Hypothalamus (tissue), 51 donors: ENCODE measurements at regions not wholly inside any gene's neighbourhood (a gene's known extent, or its start where the extent isn't known, plus 50 kb on each side); places are given as distances from the start of the nearest gene placed in this dataset.
A peak's percentile ranks its signal among the peaks of the same experiment; 100 is the strongest.
"Not testable (repeated sequence)": the region's sequence is repeated elsewhere in the genome, so short reads cannot be mapped to it uniquely, and the experiment has no call there.

Experiments used
- DNase-seq, 51 donors: peaks; one replicate each; lab custom pipeline; 2025; lab: John Stamatoyannopoulos, UW

GRCh38 chr9:86508208-86508903 lies 154.1 kb upstream of the TUT7 start:
- no peak for DNase-seq

GRCh38 chr9:86507212-86507630 lies 153.0 kb upstream of the TUT7 start:
- DNase-seq: no peak

- DNase-seq: no peak
Measured at GRCh38 chr9:86503942-86504341, 149.7 kb upstream of the TUT7 start.

- no peak for DNase-seq
Measured at GRCh38 chr9:86503314-86503713, 149.1 kb upstream of the TUT7 start.

- DNase-seq: no peak
Measured at GRCh38 chr9:86500667-86501435, 146.6 kb upstream of the TUT7 start.

GRCh38 chr9:86500031-86500430 lies 145.8 kb upstream of the TUT7 start:
- DNase-seq: no peak

- no peak for DNase-seq
Measured at GRCh38 chr9:86494644-86495111, 140.5 kb upstream of the TUT7 start.

- DNase-seq: no peak
Measured at GRCh38 chr9:86491468-86492266, 137.5 kb upstream of the TUT7 start.

GRCh38 chr9:86488794-86489193 lies 134.6 kb upstream of the TUT7 start:
- DNase-seq: no peak

GRCh38 chr9:86488345-86488744 lies 134.1 kb upstream of the TUT7 start:
- DNase-seq: no peak

- DNase-seq: no peak
Measured at GRCh38 chr9:86487838-86488233, 133.6 kb upstream of the TUT7 start.

GRCh38 chr9:86486891-86487837 lies 133.0 kb upstream of the TUT7 start:
- DNase-seq: peak in 2 of 51 donors; percentile 8 to 57

- no peak for DNase-seq
Measured at GRCh38 chr9:86485359-86485758, 131.1 kb upstream of the TUT7 start.

- no peak for DNase-seq
Measured at GRCh38 chr9:86483496-86483895, 129.3 kb upstream of the TUT7 start.

GRCh38 chr9:86481466-86481865 lies 127.3 kb upstream of the TUT7 start:
- no peak for DNase-seq

GRCh38 chr9:86475255-86475654 lies 121.0 kb upstream of the TUT7 start:
- DNase-seq: not testable (repeated sequence)

GRCh38 chr9:86471171-86471815 lies 117.1 kb upstream of the TUT7 start:
- no peak for DNase-seq

- no peak for DNase-seq
Measured at GRCh38 chr9:86470326-86470725, 116.1 kb upstream of the TUT7 start.

- no peak for DNase-seq
Measured at GRCh38 chr9:86469476-86470250, 115.5 kb upstream of the TUT7 start.
